GM19240 (cell line): ENCODE measurements at regions not wholly inside any gene's neighbourhood (a gene's known extent, or its start where the extent isn't known, plus 50 kb on each side); places are given as distances from the start of the nearest gene placed in this dataset.

Experiments used
- DNase-seq: peaks from one replicate; pipeline ENCODE4 v3.0.0; 2011; ENCODE audit warnings: low spot score; ENCODE audit not compliant: insufficient read length

DNA sequence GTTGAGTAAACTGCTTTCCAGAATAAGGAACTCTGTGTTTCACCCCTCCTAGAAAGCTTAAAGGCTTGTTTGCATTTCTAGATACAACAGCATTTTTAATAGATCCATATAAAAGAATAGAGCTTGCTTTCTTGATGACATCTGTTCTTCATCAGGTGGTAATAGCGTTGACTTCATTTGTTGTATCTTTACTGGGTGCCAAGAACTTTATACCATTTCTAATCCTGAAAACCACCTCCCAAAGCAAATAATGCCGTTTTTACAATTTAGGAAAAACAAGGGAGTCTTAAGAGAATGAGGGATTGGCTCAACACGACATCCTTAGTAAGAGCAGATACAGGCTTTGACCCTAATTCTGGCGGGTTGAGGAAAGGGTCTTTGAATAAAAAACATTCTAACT is 993.4 kb downstream of the TYW1 start:
- no peak for DNase-seq

DNA sequence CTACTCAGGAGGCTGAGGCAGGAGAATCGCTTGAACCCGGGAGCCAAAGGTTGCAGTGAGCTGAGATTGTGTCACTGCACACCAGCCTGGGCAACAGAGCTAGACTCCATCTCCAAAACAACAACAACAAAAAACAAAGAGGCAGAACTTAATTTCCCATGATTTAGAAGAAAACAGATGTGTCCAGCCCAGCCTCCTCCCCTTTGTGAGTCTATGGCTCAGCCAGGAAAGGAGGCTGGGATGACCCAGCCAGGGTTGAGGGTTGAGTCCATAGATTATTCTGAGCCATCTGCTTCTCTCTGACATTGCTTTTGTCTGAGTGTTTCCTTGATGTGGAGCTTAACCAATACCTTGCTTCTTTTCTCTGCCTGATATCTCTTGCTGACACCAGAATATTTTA is 994.1 kb downstream of the TYW1 start:
- DNase-seq, result no peak

DNA sequence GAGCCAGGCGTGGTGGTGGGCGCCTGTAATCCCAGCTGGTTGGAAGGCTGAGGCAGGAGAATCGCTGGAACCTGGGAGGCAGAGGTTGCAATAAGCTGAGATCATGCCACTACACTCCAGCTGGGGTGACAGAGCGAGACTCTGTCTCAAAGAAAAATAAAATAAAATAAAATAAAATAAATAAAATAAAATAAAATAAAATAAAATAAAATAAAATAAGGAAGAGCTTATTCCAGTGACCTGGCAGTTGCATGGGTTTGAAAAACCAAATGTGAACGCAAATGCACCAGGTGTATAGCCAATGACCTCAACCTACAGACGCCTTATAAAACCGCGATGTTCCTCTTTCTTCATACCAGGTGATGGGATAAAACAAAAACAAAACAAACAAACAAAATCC is 995.7 kb downstream of the TYW1 start:
- DNase-seq, result no peak

DNA sequence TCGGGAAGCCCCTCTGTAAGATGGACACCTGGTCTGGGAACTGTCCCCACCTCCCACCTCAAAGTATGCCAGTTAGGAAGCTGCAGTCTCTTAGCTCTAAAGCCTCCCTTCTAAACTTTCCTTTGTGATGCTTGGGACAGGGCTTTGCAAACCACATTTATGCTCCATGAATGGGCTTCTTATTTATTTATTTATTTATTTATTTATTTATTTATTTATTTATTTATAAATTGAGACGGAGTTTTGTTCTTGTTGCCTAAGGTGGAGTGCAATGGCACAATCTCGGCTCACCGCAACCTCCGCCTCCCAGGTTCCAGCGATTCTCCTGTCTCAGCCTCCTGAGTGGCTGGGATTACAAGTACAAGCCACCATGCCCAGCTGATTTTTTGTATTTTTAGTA is 1009.4 kb downstream of the TYW1 start:
- no peak for DNase-seq

DNA sequence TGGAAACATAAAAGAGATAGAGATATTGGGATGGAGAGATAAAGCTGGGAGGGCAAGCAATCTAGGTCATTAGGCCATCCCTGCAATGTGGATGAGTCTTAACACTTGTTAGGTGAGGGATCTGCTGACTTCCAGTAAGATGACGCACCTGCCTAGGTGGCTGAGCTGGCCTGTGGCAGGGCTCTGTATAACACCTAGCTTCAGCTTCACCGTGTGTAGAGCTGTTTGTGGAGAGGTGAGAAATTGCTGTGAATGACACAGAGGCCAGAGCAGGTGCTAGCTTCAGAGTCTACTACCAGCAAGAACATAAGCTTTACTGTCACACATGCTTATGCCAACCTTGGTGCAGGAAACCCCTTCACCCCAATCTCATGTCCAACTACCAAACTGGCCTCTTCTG is 1010.0 kb downstream of the TYW1 start:
- no peak for DNase-seq

DNA sequence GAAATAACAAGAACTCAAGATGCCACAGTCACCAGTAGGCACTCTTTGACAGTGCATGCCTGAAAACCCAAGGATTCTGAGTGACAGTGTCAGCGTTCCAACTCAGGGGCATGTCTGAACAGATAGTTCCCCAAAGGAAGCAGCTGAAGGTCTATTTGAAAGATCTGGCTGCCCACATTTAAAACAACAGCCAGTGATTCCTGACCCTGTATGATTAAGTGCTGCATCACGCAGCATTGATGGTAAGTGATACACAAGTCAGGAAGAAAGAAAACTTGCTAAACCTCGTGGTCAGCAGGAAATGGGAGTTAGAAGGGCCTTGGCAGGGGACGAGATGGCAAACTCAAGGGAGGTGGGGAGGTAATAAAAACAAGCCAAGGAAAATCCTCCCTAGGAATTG is 1013.1 kb downstream of the TYW1 start:
- no peak for DNase-seq

DNA sequence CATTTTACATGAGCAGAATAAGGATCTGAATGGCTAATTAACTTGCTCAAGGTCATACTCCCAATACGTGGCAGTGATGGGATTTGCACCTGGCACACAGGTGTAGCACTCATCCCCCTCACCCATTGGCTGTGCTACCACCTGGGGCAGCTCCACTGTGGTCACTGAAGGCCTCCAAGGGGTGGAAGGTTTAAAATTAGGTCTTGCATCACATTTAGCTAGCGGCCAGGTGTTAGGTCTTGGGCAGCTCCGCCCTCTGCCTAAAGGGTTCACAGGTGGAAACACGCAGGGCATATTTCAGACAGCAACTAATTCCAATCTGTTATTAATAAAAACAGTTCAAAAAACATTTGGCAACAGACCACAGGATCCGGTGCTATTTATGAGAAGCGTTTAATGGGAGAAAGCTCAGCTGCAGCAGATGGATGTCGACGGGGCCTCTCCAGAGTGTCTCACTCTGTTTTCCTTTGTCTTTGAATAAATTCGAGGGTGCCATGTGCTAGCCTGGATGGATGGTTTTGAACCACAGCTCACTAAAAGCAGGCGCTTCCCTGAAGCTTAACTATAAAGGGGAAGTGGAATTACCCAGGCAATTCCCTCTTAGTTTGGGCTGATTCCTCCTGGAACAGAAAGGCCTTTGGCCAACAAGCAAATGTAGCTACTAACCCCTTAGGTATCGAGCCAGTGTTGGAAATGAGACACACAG is 1017.6 kb downstream of the TYW1 start:
- no peak for DNase-seq

DNA sequence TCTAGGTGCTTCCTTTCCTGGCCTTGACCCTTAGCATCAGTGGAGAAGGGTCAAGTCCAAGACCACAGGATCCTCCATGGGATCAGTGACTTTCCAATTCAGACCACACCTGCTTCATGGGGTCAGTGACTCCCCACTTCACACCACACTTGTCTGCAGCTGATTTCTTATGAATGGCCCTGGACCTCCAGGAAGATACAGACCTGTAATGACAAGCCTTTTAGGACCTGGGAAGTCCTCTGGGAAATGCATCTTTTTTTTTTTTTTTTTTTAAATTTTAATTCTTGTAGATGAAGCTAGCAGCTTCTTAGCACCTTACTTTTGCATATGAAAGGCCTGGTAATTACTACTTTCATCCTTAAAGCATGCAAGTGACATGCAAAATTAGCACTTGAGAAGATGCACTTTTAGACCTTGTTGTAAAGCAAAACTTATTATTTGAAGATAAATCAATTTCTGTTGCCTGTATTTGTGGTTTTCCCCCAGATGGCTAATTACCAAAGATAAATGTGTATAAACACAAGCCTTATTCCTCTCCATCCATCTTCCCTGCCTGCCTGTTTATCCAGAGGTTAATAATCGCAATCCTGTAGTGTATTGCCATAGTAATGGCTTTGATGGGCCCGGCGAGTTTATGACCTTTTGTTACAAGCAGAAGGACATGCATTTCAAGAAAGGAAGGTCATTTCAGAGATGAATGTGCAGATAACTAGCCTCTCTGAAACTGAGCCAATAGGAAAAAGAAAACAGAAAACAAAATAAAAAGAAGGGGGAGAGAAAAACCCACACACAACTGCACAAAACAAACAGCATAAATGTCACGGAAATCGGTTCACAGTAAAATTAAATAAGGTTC is 1018.7 kb downstream of the TYW1 start:
- no peak for DNase-seq

DNA sequence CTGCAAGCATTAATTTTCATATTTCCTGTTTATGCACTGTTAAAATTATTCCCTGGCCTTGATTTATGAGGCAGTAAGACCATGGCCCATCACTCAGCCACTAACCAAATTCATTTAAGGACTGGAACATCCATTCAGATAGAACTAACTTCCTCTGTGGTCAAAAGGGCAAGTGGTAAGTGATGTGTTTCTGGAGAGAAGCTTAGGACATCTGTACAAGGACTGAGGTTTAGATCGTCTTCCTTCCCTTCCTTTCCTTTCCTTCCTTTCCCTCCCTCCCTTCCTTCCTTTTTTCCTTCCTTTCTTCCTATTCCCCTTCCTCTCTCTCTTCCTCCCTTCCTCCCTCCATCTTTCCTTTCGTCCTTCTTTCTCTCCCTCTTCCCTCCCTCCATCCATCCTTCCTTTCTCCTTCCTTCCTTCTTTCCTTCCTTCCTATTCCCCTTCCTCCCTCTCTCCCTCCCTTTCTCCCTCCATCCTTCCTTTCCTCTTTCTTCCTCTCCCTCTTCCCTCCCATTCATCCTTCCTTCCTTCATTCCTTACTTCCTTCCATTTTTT is 1019.4 kb downstream of the TYW1 start:
- no peak for DNase-seq

DNA sequence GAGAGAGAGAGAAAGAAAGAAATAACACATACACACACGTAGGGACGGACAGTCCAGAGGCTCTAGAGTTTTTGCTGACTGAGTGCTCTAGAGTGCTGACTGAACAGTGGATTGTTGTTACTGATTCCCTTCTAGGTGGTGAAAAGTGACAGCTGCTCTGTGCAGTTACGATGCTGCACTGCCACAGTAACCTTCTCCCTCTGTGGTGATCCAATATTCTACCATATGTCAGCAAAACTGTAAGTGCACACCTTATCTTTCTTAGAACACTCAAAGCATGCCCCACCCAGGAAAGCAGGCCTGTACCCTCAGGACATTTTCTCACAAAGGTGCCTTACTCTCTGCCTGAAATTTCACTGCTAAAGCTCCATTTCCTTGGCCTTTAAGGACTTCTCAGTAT is 1023.5 kb downstream of the TYW1 start:
- no peak for DNase-seq

DNA sequence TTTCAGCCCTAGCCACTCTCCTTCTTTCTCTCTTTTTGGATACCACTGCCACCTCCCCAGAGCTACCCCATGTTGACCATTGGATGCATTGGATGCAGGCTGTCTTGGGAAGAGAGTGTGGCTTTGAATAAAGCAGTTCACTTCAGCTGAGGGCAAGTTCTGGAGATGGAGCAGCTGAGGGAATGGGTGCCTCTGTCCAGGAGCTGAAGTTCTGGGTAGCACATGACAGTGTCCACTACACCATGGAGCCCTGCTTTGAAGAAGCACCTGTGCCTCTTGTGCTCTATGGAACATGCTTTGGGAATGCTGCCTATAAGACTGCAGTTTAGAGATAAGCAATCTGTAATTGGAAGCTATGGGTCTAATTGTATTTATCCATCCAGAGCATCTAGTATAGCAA is 1028.7 kb downstream of the TYW1 start:
- DNase-seq, result no peak

DNA sequence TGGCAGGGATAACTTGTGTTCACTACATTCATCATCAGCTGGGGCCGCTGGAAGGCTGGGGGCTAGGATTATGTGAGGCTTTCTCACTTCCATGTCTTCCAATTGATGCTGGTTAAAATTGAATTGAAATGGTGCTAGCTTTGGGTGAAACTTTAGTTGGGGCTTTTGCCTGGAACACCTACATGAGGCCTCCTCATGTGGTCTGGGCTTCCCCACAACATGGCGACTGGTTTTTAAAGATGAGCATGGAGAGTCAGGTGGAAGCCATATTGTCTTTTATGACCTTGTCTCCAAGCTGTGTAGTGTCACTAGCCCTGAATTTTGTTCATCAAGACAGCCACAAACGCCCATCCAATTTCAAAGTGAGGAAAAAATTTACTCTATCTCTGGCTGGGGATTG is 1033.9 kb downstream of the TYW1 start:
- no peak for DNase-seq

DNA sequence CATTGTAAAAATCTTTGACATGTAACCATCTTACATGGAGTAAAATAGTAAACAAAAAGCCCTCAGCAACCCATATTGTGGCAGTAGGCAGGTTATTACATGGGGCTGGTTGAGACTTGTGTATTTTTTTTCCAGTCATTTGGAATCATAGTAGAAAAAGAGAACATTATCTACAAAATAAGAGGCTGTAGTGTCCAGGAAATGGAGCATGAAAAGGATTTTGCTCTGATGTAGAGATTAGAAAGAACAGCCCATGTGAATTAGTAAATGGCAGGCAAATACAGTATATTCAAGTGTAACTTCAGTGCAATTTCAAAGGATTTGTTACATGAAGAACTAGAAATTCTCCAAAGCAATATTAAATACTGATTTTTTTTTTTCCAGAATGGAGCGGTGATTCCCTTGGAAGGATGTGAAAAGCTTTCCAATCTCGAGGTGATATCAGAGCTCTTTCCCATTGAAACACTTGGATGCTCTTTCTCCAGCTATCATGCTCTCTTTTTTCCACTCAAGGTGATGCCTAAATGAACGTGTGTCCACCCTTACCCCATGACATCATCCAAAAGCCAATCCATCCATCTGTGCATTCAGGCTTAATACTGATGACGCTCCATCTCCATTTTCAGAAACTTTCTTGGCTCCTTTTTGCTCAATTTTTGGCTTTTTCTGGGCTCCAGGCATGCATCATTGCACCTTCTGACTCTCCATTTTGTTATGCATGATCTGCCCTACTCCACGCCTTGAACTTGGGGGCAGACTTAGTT is 1034.7 kb downstream of the TYW1 start:
- DNase-seq, result no peak

DNA sequence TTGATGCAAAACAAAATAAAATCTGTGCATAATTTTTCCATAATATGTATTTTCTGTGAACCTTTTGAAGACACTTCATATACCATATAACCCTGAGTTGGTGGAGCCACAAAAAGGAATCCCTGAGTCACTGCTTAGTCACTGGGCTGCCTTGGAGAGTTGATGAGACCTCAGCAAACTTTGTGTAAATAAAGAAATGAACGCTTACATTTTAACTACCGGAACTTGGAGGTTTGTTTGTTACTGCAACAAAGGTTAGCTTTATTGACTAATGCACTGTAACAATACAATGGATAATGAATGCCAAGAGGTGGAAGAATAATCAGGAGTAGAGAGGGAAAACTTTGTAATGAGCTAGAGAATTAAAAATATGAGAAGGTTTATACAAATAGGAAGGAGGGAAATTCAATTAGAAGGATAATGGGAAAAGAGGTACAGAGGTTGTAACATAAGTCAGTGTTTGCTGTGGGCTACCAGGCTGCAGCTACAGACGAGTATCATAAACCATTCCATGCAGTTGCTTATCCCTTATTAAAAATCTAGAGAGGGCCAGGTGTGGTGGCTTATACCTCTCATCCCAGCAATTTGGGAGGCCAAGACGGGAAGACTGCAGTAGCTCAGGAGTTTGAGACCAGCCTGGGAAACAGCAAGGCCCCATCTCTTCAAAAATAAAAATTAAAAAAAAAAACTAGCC is 1042.1 kb downstream of the TYW1 start:
- no peak for DNase-seq

DNA sequence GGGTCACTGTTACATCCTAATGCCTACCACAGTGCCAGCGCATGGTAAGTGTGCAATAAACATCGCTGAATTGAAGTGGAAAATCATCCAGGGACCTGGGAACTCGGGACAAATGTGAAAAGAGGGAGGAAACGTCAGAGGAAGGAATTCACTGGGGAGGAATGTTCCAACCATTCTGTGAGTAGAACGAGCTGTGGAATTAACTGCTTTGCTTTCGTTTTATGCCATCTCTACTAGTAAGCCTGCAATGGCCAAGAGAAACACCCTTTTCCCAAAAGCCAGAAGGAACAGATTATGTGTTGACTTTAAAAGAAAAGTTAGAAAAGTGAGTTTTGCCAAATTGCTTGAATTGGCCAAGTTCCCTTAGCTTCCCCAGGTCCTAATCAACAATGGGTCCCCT is 1044.9 kb downstream of the TYW1 start:
- DNase-seq, result no peak

DNA sequence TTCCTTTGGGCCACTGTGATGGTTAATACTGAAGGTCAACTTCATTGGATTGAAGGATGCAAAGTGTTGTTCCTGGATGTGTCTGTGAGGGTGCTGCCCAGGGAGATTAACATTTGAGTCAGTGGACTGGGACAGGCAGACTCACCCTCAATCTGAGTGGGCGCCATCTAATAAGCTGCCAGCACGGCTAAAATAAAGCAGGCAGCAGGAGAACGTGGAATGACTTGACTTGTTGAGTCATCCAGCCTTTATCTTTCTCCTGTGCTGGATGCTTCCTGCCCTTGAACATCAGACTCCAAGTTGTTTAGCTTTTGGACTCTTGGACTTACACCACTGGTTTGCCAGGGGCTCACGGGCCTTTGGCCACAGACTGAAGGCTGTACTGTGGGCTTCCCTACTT is 1046.9 kb downstream of the TYW1 start:
- no peak for DNase-seq

DNA sequence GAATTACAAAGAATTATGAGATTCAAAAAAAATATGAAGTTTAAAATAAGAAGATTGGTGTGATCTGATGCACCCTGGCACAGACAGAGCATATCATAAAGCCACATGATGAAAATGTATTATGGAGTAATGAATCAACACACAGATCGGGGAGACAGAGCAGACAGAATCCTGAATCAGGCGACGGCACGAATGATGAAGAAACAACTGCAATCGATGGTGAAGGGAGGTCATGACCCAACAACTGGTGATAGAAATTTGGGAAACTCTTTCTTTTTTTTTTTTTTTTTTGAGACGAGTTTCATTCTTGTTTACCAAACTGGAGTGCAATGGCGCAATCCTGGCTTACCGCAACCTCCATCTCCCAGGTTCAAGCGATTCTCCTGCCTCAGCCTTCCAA is 1054.0 kb downstream of the TYW1 start:
- no peak for DNase-seq

DNA sequence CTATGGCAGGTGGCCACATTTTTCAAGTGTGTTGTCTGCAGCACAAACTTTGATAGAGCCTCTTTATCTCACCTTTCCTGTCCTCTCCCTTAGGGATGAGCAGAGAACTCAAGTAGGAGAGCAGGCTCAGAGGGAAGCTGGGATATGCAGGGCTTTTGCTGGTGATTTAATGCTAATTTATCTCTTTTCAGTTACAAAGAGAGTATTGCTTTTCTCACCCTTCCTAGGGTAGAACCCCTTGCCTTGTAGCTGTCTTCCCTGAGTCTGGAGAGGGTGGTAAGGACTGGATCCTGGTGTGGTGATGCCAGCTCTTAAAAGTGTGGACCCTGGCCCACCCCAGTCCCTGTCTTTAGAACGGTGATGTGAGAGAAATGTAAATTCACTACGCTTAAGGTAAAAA is 1061.4 kb downstream of the TYW1 start:
- no peak for DNase-seq

DNA sequence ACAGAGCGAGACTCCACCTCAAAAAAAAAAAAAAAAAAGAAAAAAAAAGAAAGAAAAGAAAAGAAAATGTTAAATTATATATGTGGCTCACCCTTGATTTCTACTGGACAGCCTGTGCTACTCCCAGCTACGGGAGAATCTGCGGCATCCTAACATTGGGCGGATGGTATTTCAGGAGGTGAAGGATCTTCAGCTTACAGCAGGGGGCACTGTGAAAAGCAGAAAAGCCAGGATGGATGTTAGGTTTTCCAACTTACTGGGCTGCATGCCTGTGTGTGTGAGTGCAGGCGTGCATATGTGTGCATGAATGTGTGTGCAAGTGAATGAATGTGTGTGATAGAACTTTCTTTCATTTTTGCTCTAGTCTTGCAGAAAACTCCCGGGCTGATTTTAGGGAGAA is 1066.5 kb downstream of the TYW1 start:
- DNase-seq, result no peak

DNA sequence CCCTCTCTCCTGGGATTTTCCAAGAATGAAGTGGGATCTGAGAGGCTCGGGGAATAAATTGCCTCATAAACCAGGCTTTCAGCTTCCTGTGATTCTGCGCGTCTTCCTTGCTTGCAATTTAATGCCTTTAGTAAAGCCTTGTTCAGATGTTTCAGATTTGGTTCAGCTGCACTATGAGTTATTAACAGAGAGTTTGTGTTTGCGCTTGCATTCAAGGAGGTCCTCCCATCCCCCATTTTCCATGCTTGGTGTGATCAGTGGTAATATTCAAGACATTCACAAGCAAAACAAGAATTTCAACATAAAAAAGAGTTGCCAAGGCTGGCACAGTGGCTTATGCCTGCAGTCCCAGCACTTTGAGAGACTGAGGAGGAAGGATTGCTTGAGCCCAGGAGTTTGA is 1068.9 kb downstream of the TYW1 start:
- no peak for DNase-seq

DNA sequence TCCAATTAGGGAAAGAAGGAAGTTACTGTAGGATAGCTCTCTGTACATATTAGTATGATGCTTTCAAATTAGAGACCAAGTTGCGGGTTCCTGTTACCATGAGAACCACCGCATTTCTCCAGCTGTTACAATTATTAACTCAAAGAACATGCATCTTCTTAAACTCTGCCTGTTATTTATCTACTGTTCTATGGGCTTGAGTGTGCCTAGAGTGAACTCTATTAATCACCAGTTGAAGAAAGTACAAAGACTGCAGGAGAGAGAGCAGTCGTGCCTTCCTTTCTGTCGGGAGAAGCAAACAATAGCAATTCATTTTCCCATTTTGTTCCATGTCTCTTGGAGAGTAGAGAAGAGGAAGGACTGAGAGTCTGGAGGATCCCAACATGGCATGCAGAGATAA is 1071.2 kb downstream of the TYW1 start:
- DNase-seq, result no peak
